ENCODE measurements at regions not wholly inside any gene's neighbourhood (a gene's known extent, or its start where the extent isn't known, plus 50 kb on each side); places are given as distances from the start of the nearest gene placed in this dataset.
"Not testable (repeated sequence)": the region's sequence is repeated elsewhere in the genome, so short reads cannot be mapped to it uniquely, and the experiment has no call there.

DNA sequence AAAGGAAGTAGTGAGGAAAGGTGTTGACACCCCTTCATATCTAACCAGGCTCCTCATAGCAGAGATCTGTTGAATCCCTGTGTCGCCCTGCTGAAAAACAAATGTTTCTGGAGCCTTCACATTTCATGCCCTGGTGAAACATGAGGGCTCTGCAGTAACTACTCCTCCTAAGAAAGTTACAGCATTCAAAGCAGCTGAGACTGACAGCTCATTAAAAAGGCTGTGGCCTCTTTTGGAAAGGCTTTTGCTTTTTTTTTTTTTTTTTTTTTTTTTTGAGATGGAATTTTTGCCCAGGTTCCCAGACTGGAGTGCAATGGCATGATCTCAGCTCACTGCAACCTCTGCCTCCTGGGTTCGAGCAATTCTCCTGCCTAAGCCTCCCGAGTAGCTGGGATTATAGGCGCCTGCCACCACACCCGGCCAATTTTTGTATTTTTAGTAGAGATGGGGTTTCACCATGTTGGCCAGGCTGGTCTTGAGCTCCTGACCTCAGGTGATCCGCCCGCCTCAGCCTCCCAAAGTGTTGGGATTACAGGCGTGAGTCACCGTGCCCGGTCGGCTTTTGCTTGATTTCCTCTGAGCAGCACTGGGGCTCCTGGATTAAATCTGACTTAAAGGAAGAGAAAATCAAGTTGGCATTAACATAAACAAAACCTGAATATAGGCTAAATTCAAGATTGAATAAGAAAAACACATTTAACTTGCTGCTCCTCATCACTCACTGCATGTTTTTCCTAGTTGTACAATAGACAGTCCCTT lies 112.9 kb downstream of the PCSK1 start:
- DNase-seq (ENCODE audit: low read depth): not testable (repeated sequence)

DNA sequence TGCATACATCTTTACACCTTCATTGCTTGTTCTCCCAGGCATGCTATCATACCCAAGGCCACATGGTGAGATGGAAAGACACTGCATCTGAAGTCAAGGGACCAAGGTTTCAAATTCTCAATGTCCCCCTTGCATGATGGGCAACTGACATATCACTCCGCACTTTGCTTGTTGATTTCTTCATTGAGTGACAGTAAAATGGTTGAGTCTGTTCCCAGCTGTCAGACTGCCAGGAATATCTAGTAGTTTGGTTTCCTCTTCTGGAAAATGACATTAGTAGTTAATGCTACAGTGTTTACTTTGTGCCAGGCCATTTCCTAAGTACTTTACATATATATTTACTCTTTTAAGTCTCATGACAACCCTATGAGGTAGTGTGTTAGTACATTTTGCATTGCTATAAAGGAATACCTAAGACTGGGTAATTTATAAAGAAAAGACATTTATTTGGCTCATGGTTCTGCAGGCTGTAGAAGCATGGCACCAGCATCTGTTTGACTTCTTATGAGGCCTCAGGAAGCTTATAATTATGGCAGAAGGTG lies 114.4 kb downstream of the PCSK1 start:
- DNase-seq (ENCODE audit: low read depth): no peak

GRCh38 chr5:96317945-96318344 lies 115.1 kb downstream of the PCSK1 start:
- no peak for DNase-seq (ENCODE audit: low read depth)

DNA sequence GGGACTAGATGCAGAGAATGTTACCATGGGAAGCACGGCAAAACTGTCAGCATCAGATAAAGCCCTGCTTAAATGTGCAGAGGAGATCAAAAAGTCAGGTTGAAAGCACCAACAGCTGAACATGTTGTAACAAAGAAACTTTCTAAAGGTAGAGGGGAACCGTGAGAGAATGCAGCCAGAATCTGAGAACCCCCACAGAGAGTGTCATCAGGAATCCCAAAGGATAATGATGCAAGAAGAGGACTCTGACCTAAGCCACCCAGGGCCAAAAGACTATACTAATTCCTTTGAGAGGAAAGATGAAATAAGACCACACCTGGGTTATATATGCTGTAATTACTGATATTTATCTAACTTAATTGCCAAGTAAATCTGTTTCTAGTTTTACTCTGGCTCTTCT lies 116.6 kb downstream of the PCSK1 start:
- no peak for DNase-seq (ENCODE audit: low read depth)

GRCh38 chr5:96316017-96316416 lies 117.0 kb downstream of the PCSK1 start:
- no peak for DNase-seq (ENCODE audit: low read depth)

DNA sequence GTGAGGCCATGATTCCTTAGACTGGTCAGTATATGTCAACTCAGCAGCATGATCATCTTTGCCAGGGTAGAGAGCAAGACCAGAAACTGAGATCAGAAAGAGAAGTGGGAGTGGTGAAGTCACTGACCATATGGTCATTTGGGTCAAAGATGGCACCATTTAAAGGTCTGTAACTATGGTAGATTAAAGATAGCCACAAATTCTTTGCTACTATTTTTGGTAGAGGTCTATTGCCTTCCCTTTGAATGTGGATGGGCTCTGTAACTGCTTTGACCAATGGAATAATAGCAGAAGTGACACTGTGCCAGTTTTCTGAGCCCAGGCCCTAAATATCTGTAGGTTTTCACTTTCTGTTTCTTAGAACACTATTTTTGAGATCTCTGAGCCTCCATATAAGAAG lies 117.6 kb downstream of the PCSK1 start:
- DNase-seq (ENCODE audit: low read depth): no peak

GRCh38 chr5:96312383-96312782 lies 120.7 kb downstream of the PCSK1 start:
- DNase-seq (ENCODE audit: low read depth): no peak

GRCh38 chr5:96307047-96307446 lies 126.0 kb downstream of the PCSK1 start:
- not testable (repeated sequence) for DNase-seq (ENCODE audit: low read depth)

DNA sequence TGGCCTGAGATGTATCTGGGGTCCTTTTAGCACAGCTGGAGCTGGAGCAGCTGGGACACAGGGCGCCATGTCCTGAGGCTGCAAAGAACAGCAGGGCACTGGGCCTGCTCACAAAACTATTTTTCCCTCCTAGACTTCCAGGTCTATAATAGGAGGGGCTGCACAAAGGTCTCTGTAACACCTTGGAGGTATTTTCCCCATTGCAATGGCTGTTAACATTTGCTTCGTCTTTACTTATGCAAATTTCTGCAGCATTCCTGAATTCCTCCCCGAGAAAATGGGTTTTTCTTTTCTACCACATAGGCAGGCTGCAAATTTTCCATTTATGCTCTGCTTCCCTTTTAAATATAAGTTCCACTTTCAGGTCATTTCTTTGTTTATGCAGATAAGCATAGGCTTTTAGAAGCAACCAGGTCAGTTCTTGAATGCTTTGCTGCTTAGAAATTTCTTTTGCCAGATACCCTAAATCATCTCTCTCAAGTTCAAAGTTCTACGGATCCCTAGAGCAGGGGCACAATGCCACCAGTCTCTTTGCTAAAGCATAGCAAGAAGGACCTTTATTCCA lies 130.8 kb downstream of the PCSK1 start:
- no peak for DNase-seq (ENCODE audit: low read depth)

DNA sequence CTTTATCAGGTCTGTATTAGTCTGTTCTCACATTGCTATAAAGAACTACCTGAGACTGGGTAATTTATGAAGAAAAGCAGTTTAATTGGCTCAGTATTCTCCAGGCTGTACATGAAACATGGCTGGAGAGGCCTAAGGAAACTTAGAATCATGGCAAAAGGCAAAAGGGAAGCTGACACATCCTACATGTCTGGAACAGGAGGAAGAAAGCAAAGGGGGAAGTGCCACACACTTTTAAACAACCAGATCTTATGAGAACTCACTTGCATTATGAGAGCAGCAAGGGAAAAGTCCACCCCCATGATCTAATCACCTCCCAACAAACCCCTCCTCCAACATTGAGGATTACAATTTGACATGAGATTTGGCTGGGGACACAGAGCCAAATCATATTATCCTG lies 132.1 kb downstream of the PCSK1 start:
- no peak for DNase-seq (ENCODE audit: low read depth)

DNA sequence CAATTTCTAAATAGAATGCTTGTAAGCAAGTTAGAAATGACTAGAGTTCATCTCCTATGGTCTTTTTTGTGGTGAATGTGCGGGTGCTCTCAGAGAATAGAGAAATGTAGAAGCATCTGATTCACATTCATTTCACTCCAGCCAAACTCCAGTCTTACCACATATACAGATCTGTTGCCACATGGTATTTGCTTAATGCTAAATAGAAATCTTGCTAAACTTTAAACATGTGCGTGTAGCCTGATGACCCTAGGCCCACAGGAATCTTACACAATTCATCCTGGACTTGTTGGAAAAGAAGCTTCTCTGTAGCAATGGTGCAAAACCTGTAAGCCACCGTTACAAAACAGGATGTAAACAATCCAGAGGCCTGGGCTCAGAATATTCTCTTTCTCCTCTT lies 135.2 kb downstream of the PCSK1 start:
- DNase-seq (ENCODE audit: low read depth): no peak

GRCh38 chr5:96297290-96297689 lies 135.8 kb downstream of the PCSK1 start:
- no peak for DNase-seq (ENCODE audit: low read depth)

DNA sequence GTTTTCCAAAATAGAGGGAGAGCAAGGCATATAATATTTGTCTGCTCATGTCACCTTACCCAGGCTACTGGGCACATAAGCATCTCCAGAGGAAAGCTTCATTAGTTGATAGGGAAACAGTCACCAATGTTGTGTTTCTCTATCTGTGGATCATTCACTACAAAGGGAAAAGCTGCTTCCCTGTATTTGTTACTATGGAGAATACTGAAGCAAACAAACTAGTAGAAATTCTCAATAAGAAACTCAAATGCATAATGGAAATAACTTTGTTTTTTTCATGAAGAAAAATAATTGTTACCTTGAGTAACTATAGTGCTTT lies 138.2 kb downstream of the PCSK1 start:
- no peak for DNase-seq (ENCODE audit: low read depth)

GRCh38 chr5:96293966-96294883 lies 138.8 kb downstream of the PCSK1 start:
- DNase-seq (ENCODE audit: low read depth): no peak

DNA sequence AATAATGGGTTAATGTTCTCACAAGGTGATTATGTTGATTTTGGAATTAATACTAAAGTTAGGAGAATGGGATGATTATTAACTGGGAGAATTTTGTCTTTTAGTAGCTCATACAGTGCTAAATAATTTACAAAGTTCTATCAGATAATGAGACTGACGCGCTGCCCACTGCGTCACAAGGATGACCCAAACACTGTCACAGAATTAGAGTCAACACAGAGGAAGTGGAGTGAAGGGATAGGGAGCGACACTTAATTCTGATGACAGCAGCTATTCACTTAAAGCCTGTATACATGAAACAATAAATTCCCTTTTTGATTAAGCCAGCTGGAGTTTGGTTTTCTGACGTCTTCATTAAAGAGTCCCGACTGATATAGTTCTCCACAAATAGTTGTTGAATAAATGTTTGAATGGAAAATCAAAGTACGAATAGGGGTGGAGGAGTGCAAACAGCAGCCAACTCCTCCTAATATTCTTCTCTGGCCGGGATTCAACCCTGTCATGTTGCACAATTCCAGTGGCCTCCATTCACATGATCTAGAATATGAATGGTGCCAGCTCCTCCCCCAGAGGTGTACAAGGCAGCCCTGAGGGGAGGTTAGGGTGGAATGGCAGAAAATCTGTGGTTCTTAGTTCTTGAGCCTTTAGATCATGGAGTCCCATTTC lies 140.3 kb downstream of the PCSK1 start:
- DNase-seq (ENCODE audit: low read depth): no peak

DNA sequence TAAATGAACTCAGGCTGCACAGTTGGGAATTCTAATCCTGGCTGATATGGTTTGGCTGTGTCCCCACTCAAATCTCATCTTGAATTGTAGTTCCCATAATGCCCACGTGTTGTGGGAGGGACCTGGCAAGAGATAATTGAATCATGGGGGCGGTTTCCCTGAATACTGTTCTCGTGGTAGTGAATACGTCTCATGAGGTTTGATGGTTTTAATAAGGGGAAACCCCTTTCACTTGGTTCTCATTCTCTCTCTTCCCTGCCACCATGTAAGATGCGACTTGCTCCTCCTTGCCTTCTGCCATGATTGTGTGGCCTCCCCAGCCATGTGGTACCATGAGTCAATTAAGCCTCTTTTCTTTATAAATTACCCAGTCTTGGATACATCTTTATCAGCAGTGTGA lies 143.8 kb downstream of the PCSK1 start:
- not testable (repeated sequence) for DNase-seq (ENCODE audit: low read depth)

GRCh38 chr5:96288845-96289185 lies 144.2 kb downstream of the PCSK1 start:
- DNase-seq (ENCODE audit: low read depth): no peak

DNA sequence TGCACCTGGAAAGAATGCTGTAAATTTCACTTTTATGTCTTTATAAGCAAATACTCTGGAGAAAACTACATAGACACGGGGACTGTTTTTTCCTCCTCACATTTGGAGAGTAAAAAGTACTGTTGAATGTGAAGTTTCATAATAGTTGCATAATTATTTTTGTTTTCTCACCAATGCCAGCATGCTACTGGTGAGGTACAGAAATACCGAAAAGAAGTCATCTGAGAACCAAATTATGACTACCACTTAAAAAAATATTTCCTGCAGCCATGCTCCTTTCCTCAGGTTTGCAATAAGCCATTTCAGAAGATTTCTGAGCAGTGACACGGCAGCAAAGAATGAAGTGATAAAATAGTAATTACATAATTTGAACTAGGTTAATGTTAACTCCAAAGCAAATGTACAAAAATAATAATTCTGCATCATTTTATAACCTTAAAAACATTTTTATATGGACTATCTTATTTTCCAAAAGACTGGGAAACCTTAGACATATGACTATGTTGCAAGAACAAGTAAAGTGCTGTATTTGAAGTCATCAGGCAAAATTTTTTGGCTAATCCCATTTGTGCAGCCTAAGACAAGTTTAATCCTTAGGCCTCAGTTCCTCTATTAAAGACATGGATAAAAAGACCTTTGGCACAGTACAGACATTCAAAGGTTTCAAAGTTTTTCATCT lies 144.7 kb downstream of the PCSK1 start:
- DNase-seq (ENCODE audit: low read depth): no peak

DNA sequence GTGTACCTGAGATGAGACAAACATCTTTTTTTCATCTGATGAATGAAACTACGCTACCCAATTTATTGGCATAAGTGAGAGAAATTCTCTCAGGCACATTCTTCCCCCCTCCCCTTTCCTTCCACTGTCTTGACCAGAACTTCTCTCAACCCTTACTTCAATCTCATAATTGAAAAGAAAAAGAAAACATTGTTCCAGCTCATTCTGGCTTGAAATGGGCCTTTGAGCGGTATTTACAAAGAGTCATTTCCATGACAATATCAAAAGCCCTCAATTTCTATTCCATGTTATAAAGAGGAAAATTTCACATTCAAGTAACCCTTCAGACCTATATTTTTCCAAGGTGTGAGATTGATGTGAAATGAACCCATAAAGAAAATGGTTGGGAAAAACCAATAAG lies 145.9 kb downstream of the PCSK1 start:
- DNase-seq (ENCODE audit: low read depth): no peak

DNA sequence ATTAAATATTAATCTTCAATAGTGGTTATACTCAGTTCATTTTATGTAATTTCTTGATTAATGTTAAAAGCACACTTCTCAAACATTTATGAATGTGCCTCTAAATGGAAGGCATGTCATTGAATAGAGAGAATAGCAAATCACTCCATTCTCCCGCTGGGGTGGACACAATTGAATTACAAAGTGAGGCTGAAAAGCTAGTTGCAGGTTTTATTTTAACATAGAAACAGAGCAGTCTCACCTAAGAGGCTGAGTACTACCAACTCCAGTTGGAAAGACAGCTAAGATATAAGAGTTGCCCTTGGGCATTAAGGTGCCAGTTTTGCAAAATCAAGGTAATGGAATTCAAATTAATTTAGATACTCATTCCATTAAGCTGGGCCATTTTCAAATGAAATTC lies 147.2 kb downstream of the PCSK1 start:
- no peak for DNase-seq (ENCODE audit: low read depth)

- DNase-seq (ENCODE audit: low read depth): no peak
Observed at GRCh38 chr5:96284727-96285389, 148.2 kb downstream of the PCSK1 start.
